ENCODE measurements at regions not wholly inside any gene's neighbourhood (a gene's known extent, or its start where the extent isn't known, plus 50 kb on each side); places are given as distances from the start of the nearest gene placed in this dataset.

DNA sequence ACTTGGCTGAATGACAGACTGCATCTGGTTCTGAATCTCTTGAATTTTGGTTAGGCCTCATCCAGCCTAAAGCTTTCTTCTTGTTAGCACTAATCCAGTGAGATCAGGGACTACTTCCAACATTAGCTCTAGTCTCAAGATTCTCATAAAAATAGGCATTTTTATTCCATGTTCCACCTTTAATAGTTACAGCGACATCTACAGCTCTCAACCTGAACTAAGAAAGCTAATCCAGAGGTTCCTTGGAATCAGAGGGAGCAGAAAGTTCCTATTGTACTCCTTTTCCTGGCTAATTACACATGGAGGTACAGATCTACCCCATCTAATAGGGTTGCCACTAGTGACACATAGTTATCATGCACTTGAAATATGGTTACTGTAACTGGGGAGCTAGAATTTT is 391.9 kb downstream of the RMST start:
- TF ChIP-seq, protein P1, sequence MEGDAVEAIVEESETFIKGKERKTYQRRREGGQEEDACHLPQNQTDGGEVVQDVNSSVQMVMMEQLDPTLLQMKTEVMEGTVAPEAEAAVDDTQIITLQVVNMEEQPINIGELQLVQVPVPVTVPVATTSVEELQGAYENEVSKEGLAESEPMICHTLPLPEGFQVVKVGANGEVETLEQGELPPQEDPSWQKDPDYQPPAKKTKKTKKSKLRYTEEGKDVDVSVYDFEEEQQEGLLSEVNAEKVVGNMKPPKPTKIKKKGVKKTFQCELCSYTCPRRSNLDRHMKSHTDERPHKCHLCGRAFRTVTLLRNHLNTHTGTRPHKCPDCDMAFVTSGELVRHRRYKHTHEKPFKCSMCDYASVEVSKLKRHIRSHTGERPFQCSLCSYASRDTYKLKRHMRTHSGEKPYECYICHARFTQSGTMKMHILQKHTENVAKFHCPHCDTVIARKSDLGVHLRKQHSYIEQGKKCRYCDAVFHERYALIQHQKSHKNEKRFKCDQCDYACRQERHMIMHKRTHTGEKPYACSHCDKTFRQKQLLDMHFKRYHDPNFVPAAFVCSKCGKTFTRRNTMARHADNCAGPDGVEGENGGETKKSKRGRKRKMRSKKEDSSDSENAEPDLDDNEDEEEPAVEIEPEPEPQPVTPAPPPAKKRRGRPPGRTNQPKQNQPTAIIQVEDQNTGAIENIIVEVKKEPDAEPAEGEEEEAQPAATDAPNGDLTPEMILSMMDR (IDR thresholded peaks at IDR 0.05 in 2 of 3, conservative IDR thresholded peaks at IDR 0.05 in 1 of 3; ENCODE audit: insufficient read depth in 2 of 3, low read depth in 1 of 3, low read length in 3 of 3), result no peak
- TF ChIP-seq RBM22 (IDR thresholded peaks at IDR 0.05; ENCODE audit: low read depth, low read length, poor library complexity, severe bottlenecking) (no peak), SNRNP70 (optimal IDR thresholded peaks at IDR 0.05; ENCODE audit: low read depth, low read length) (no peak), CTBP1 (IDR thresholded peaks at IDR 0.05; ENCODE audit: borderline replicate concordance) (no peak), HDAC2 (IDR thresholded peaks at IDR 0.05) (no peak)

Data from K562 (cell line).